Lower lobe of right lung (tissue), 2 donors: ENCODE measurements at regions not wholly inside any gene's neighbourhood (a gene's known extent, or its start where the extent isn't known, plus 50 kb on each side); places are given as distances from the start of the nearest gene placed in this dataset.

ENCODE experiments used
- ATAC-seq, 2 donors: fragments of 200-7000 bp; cut with Tn5 transposase; one replicate each; pipeline ENCODE4 v1.9.1; 2020 to 2022; ENCODE audit warnings: mild to moderate bottlenecking in 2 of 2, moderate library complexity in 2 of 2
- DNase-seq: peaks from one replicate; pipeline ENCODE4 v3.0.0-alpha.2; 2020
- H3K27ac ChIP-seq: fragments of 200-600 bp; one replicate; pipeline ENCODE4 v1.8.0; 2022
- H3K27me3 ChIP-seq: fragments of 200-600 bp; one replicate; pipeline ENCODE4 v1.8.0; 2022; ENCODE audit warnings: low read depth
- H3K36me3 ChIP-seq: fragments of 200-600 bp; one replicate; pipeline ENCODE4 v1.8.0; 2022; ENCODE audit warnings: mild to moderate bottlenecking
- H3K4me1 ChIP-seq: fragments of 200-600 bp; one replicate; pipeline ENCODE4 v1.8.0; 2022
- H3K4me3 ChIP-seq: fragments of 200-600 bp; one replicate; pipeline ENCODE4 v1.8.0; 2022; ENCODE audit warnings: mild to moderate bottlenecking
- H3K9me3 ChIP-seq: fragments of 200-600 bp; one replicate; pipeline ENCODE4 v1.8.0; 2022
- intact Hi-C: fragments of 100-400 bp; cut with DNase I; formaldehyde crosslinking; loops from one replicate; pipeline ENCODE4 v1.11.0; 2022
- TF ChIP-seq, protein P1 (sequence below): fragments of 200-600 bp; IDR thresholded peaks from one replicate; pipeline ENCODE4 v1.8.0; 2022; ENCODE audit warnings: antibody characterized with exemption, mild to moderate bottlenecking
- donor health status: DM: no; HTN: yes; CAD: no; lungs with severe emphysema.

DNA sequence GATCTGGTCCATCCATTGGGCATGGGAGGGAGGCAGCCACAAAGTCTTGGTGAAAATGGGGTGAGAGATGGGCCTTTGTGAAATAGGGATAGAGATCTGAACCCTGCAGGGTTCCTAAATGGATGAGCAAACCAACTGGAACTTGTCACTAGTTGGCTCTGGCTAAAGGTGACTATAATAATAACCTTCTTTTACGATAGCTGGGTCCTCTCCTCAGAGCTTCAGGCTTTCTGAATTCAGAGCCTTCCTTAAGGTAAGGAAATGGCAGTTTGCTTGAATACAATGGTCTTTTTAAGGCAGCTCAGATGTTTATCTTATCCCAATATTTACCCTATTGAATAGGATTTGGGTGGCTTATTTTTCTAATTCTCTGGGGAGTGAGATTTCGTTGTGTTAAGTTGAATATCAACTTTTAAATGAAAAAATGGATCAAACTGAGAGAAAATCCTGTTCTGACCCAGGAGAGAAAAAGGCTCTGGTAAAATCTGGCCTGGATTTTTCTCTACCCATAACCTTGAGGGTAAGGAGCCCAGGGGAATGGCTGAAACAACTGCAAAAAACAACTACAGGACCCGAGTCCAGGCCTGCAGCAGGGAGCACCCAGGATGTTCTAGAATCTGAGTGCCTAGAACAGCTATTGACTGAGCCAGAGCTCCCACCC is 61.1 kb upstream of the CXCR4 start:
- no peaks in the 10 kb centered on the region for H3K36me3 ChIP-seq
- no peak overlapping the region for H3K27ac ChIP-seq

DNA sequence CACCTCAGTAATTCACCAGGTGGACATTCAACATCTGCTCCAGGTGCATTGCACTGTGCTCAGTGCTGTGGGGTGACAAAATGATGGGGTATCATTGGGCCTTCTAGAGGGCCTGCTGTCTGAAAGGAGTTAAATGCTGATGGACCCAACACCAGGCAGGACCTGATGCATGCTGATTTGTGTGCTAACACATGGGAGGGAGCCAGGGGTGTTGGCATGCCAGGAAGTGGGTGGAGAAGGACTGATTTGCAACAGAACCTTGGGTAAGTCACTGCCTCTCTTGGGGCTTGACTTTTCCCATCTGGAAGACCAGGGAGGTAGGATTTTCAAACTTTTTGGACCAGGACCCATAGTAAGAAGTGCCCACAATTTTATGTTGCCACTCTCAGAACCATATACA is 57.9 kb upstream of the CXCR4 start:
- no peaks in the 10 kb centered on the region for H3K27me3 ChIP-seq
- no peak for ATAC-seq

More for the DNA sequence above, 61.1 kb upstream of the CXCR4 start:
- DNase-seq (no peak), ATAC-seq (no peak)
- H3K4me3 ChIP-seq, result no peak overlapping the region
- TF ChIP-seq, protein P1, sequence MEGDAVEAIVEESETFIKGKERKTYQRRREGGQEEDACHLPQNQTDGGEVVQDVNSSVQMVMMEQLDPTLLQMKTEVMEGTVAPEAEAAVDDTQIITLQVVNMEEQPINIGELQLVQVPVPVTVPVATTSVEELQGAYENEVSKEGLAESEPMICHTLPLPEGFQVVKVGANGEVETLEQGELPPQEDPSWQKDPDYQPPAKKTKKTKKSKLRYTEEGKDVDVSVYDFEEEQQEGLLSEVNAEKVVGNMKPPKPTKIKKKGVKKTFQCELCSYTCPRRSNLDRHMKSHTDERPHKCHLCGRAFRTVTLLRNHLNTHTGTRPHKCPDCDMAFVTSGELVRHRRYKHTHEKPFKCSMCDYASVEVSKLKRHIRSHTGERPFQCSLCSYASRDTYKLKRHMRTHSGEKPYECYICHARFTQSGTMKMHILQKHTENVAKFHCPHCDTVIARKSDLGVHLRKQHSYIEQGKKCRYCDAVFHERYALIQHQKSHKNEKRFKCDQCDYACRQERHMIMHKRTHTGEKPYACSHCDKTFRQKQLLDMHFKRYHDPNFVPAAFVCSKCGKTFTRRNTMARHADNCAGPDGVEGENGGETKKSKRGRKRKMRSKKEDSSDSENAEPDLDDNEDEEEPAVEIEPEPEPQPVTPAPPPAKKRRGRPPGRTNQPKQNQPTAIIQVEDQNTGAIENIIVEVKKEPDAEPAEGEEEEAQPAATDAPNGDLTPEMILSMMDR, result no peak
- H3K9me3 ChIP-seq, result no peaks in the 10 kb centered on the region
- intact Hi-C loops, result no loop called here
- no peaks in the 10 kb centered on the region for H3K27me3 ChIP-seq
- H3K4me1 ChIP-seq, result no peaks in the 10 kb centered on the region

DNA sequence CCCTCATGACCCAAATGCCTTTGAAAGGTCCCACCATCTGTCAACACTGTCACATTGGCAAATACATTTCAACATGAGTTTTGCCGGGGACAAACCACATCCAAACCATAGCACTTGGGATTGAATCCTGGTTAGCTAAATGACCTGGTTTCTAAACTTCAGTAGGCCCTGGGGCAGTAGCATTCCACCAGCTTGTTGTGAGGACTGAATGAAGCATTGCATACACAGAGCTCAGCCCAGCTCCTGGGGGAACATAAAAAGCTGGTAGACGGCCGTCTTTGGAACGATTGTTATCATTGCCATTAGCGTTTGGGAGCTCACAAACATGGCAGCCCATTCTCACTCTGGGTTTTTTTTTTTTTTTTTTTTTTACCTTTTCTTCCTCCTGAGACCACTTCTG is 57.5 kb upstream of the CXCR4 start:
- intact Hi-C loops, result no loop called here
- TF ChIP-seq, protein P1, result no peak
- no peak for DNase-seq

More for the DNA sequence above, 57.9 kb upstream of the CXCR4 start:
- H3K4me3 ChIP-seq, result no peak overlapping the region
- H3K4me1 ChIP-seq, result no peaks in the 10 kb centered on the region
- DNase-seq, result no peak
- TF ChIP-seq, protein P1, result no peak
- no peak overlapping the region for H3K27ac ChIP-seq
- H3K36me3 ChIP-seq, result no peaks in the 10 kb centered on the region
- intact Hi-C loops, result no loop called here
- no peaks in the 10 kb centered on the region for H3K9me3 ChIP-seq

DNA sequence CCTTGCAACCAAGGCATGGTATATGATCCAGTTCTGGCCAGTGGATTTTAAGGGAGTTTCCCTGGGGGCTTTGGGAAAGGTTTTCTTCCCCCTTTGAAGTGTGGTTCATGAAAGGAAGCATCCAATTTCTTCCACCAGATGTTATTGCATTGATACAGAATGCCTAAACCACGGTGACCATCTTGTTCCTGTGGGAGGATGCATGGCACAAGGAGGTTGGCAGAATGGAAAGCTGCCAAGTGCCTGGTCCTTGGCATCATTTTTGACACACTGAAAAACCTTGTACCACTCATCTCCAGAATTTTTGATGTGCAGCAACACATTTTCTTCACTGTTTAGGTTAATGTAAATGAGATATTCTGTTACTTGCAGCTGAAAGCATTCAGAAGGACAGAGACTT is 55.2 kb upstream of the CXCR4 start:
- TF ChIP-seq, protein P1, result no peak
- no peaks in the 10 kb centered on the region for H3K9me3 ChIP-seq
- no peak overlapping the region for H3K27ac ChIP-seq
- no peak for DNase-seq
- H3K27me3 ChIP-seq, result no peaks in the 10 kb centered on the region
- H3K4me3 ChIP-seq, result no peak overlapping the region
- H3K4me1 ChIP-seq, result peaks cover 3% of the 10 kb centered on the region
- intact Hi-C loops, result no loop called here
- ATAC-seq, result no peak
- no peaks in the 10 kb centered on the region for H3K36me3 ChIP-seq

More for the DNA sequence above, 57.5 kb upstream of the CXCR4 start:
- Histone ChIP-seq H3K27me3 (no peaks in the 10 kb centered on the region), H3K4me1 (no peaks in the 10 kb centered on the region), H3K9me3 (no peaks in the 10 kb centered on the region), H3K27ac (no peak overlapping the region), H3K4me3 (no peak overlapping the region), H3K36me3 (no peaks in the 10 kb centered on the region)
- no peak for ATAC-seq

DNA sequence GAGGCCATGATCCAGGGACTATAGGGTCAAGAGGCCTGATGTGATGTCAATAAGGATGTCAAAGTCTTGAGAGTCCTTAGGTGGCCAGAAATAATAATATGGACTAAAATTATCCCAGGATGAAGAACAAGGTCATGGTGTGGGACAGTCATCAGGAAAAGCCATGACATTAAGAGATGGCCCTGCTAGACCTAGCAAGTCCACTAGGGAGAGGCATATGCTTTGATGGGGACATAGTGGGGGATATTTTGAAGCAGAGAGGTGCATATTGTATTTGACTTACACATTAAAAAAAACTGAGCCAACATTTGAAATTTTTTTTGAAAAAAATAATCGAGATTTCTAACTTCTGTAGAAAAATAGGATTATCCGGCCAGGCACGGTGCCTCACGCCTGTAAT is 53.3 kb upstream of the CXCR4 start:
- no peak overlapping the region for H3K4me3 ChIP-seq
- H3K27ac ChIP-seq, result no peak overlapping the region
- H3K27me3 ChIP-seq, result no peaks in the 10 kb centered on the region
- H3K4me1 ChIP-seq, result peaks cover 3% of the 10 kb centered on the region
- no peaks in the 10 kb centered on the region for H3K36me3 ChIP-seq
- no peak for ATAC-seq
- no peaks in the 10 kb centered on the region for H3K9me3 ChIP-seq
- TF ChIP-seq, protein P1, result no peak
- DNase-seq, result no peak
- intact Hi-C loops, result no loop called here
